Caco-2 (cell line): ENCODE measurements at regions not wholly inside any gene's neighbourhood (a gene's known extent, or its start where the extent isn't known, plus 50 kb on each side); places are given as distances from the start of the nearest gene placed in this dataset.
A peak's percentile ranks its signal among the peaks of the same experiment; 100 is the strongest.

Experiments
- BruUV-seq: library from RNA; stranded (reverse); fragments of 400-500 nt; replicated peaks from 2 replicates; lab custom pipeline; 2021; lab: Mats Ljungman, UMichigan
- CTCF ChIA-PET: fragments of 300-600 bp; sonication (Branson Sonifier 250); formaldehyde crosslinking; loops from one replicate; lab custom pipeline; 2022; ENCODE audit warnings: antibody characterized with exemption; lab: Charles Lee
- POLR2A ChIA-PET: fragments of 300-600 bp; sonication (Branson Sonifier 250); formaldehyde crosslinking; loops from one replicate; lab custom pipeline; 2022; ENCODE audit warnings: antibody characterized with exemption; lab: Charles Lee
- DNase-seq, 2 experiments: peaks; one replicate each; pipeline versions ENCODE4 v3.0.0 to v3.0.0-alpha.2; 2020 to 2022
- H3K27me3 ChIP-seq: replicated peaks from 2 replicates; pipeline ENCODE4 v1.6.0; 2011; ENCODE audit warnings: low read length; ENCODE audit not compliant: control insufficient read depth, insufficient read depth
- H3K36me3 ChIP-seq: 2 replicates; pipeline ENCODE4 v1.5.1; 2011; ENCODE audit warnings: low read length; ENCODE audit not compliant: control insufficient read depth, insufficient read depth
- H3K4me1 ChIP-seq: fragments of 250-450 bp; sonication (Bioruptor Pico); 2 replicates; pipeline ENCODE4 v1.5.1; 2020; ENCODE audit warnings: mild to moderate bottlenecking
- H3K4me3 ChIP-seq: 2 replicates; pipeline ENCODE4 v1.5.1; 2011; ENCODE audit warnings: low read depth, mild to moderate bottlenecking, control low read depth, low read length
- H3K9me3 ChIP-seq: fragments of 250-450 bp; sonication (Bioruptor Pico); 2 replicates; pipeline ENCODE4 v1.5.1; 2020; ENCODE audit warnings: mild to moderate bottlenecking, moderate library complexity
- H3K27ac Mint-ChIP-seq: one replicate; pipeline ENCODE4 v1.8.0; 2022; ENCODE audit warnings: mixed read lengths; ENCODE audit not compliant: unreplicated experiment
- H3K27me3 Mint-ChIP-seq: one replicate; pipeline ENCODE4 v1.8.0; 2022; ENCODE audit warnings: mixed read lengths; ENCODE audit not compliant: insufficient read depth, unreplicated experiment
- H3K36me3 Mint-ChIP-seq: one replicate; pipeline ENCODE4 v1.8.0; 2022; ENCODE audit warnings: mild to moderate bottlenecking, mixed read lengths; ENCODE audit not compliant: insufficient read depth, unreplicated experiment
- H3K4me1 Mint-ChIP-seq: one replicate; pipeline ENCODE4 v1.8.0; 2022; ENCODE audit warnings: low read depth, mixed read lengths; ENCODE audit not compliant: unreplicated experiment
- H3K4me3 Mint-ChIP-seq: one replicate; pipeline ENCODE4 v1.8.0; 2022; ENCODE audit warnings: mild to moderate bottlenecking, moderate library complexity, mixed read lengths; ENCODE audit not compliant: unreplicated experiment
- H3K9me3 Mint-ChIP-seq: one replicate; pipeline ENCODE4 v1.8.0; 2022; ENCODE audit warnings: mixed read lengths; ENCODE audit not compliant: unreplicated experiment
- CTCF ChIP-seq, 2 experiments: fragments of 200-600 bp in 1 of 2; IDR thresholded peaks; 1 replicate in 1 of 2; 2 replicates in 1 of 2; pipeline versions ENCODE4 v1.5.1 to v1.8.0; 2011 to 2022; ENCODE audit warnings: antibody characterized with exemption in 1 of 2, control low read depth in 1 of 2, inconsistent platforms in 1 of 2, low read depth in 1 of 2, low read length in 1 of 2, mild to moderate bottlenecking in 1 of 2, moderate library complexity in 1 of 2; ENCODE audit not compliant: insufficient read depth in 1 of 2, severe bottlenecking in 1 of 2, unreplicated experiment in 1 of 2
- intact Hi-C: fragments of 100-400 bp; cut with micrococcal nuclease; formaldehyde crosslinking; loops from one replicate; pipeline ENCODE4 v1.10.0; 2022; ENCODE audit not compliant: unreplicated experiment

DNA sequence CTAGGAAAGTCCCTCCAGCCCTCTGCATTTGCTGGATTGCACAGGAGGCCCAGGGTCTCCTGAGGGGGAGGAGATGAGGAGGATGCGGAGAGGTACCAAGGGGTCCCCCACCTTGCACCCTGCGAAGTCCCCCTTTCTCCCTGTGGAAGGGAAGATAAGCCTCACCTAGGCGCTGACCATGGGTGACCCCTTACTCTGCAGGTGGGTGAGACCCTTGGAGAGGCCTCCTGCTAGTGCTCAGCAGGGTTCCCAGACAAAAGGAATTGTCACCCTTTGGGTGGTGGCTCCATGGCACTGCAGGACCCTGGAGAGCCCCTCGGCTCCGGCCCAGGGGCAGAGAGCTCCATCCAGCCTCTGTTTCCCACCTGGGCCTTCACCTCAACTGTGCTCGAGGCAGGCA lies 107.0 kb upstream of the RET start:
- Histone ChIP-seq H3K9me3 (no peaks in the 10 kb centered on the region), H3K27me3 (no peaks in the 10 kb centered on the region), H3K36me3 (no peaks in the 10 kb centered on the region), H3K4me1 (no peaks in the 10 kb centered on the region), H3K4me3 (no peak overlapping the region)
- BruUV-seq = no TSS peak
- Mint-ChIP-seq H3K36me3 (no peaks in the 10 kb centered on the region), H3K9me3 (no peaks in the 10 kb centered on the region), H3K4me3 (no peak overlapping the region), H3K27me3 (peaks cover 14% of the 10 kb centered on the region), H3K27ac (no peak overlapping the region), H3K4me1 (no peaks in the 10 kb centered on the region)
- CTCF ChIA-PET = no interaction called here
- peak in 1 of 2 experiments; percentile 28 for DNase-seq
- POLR2A ChIA-PET = no interaction called here
- intact Hi-C loops = loop anchor here (10.0 kb wide), 1 partner anchor 135 kb away; no protein-coding TSS in a partner anchor
- no peak for TF ChIP-seq CTCF (IDR thresholded peaks at IDR 0.05; ENCODE audit: insufficient read depth in 1 of 2, low read depth in 1 of 2, low read length in 1 of 2, severe bottlenecking in 1 of 2, unreplicated experiment in 1 of 2)

DNA sequence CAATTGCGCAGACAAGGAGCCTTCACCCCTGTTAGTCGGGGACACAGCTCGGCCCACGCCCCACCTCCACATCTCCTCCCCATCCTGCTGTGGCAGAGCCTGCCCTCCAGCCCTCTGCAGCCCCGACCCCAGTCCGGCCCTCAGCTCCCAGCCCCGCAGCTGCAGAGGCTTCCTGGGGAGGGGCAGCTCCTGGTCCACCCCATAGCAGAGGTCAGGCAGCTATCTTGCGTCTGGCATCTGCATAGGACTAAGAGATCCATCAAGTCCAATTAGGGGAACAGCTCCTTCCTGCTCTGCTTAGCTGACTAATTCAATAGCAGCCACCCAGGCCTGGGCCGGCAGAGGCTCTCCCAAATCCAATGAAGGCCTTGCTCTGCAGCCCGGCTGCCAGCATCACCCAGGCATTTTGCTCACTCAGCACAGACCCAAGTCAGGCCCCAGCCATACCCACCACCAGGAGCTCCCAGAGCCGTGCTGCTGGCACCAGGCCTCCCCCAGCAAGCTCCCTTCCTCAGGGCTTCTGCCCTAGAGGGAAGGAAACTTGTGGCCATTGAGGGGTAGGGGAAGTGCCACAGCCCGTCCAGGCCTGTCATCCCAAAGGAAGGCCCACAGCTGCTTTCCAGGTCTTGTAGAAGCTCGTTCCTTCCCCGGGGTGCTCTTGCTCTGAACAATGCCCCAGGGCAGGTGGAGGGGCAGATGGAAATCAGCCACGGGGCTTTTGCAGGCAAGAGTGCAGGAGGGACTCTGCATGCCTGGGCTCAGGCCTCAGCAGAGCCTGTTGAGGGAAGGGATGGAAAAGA lies 106.2 kb upstream of the RET start:
- H3K9me3 ChIP-seq = no peaks in the 10 kb centered on the region
- BruUV-seq = no TSS peak
- Mint-ChIP-seq H3K27ac (no peak overlapping the region), H3K9me3 (no peaks in the 10 kb centered on the region), H3K4me1 (no peaks in the 10 kb centered on the region), H3K4me3 (no peak overlapping the region), H3K27me3 (peaks cover 12% of the 10 kb centered on the region), H3K36me3 (no peaks in the 10 kb centered on the region)
- peak in 1 of 2 experiments; percentile 31 for DNase-seq
- no peaks in the 10 kb centered on the region for H3K27me3 ChIP-seq
- H3K4me3 ChIP-seq = no peak overlapping the region
- POLR2A ChIA-PET = no interaction called here
- CTCF ChIA-PET = no interaction called here
- no peak for TF ChIP-seq CTCF (IDR thresholded peaks at IDR 0.05; ENCODE audit: insufficient read depth in 1 of 2, low read depth in 1 of 2, low read length in 1 of 2, severe bottlenecking in 1 of 2, unreplicated experiment in 1 of 2)
- H3K4me1 ChIP-seq = no peaks in the 10 kb centered on the region
- intact Hi-C loops = loop anchor here (10.0 kb wide), 1 partner anchor 134 kb away; no protein-coding TSS in a partner anchor
- H3K36me3 ChIP-seq = no peaks in the 10 kb centered on the region

GRCh38 chr10:42971251-42971599 lies 105.6 kb upstream of the RET start:
- POLR2A ChIA-PET = no interaction called here
- no peaks in the 10 kb centered on the region for H3K27me3 ChIP-seq
- H3K9me3 ChIP-seq = no peaks in the 10 kb centered on the region
- BruUV-seq = no TSS peak
- H3K4me3 Mint-ChIP-seq = no peak overlapping the region
- peaks cover 8% of the 10 kb centered on the region for H3K27me3 Mint-ChIP-seq
- H3K9me3 Mint-ChIP-seq = no peaks in the 10 kb centered on the region
- H3K4me1 ChIP-seq = no peaks in the 10 kb centered on the region
- intact Hi-C loops = loop anchor here (10.0 kb wide), 1 partner anchor 134 kb away; no protein-coding TSS in a partner anchor
- no peak for TF ChIP-seq CTCF (IDR thresholded peaks at IDR 0.05; ENCODE audit: insufficient read depth in 1 of 2, low read depth in 1 of 2, low read length in 1 of 2, severe bottlenecking in 1 of 2, unreplicated experiment in 1 of 2)
- DNase-seq = peak in 1 of 2 experiments; percentile 28
- no peaks in the 10 kb centered on the region for H3K4me1 Mint-ChIP-seq
- H3K36me3 ChIP-seq = no peaks in the 10 kb centered on the region
- CTCF ChIA-PET = no interaction called here
- no peak overlapping the region for H3K4me3 ChIP-seq
- no peak overlapping the region for H3K27ac Mint-ChIP-seq
- no peaks in the 10 kb centered on the region for H3K36me3 Mint-ChIP-seq
